NB4 (cell line): ENCODE measurements at regions not wholly inside any gene's neighbourhood (a gene's known extent, or its start where the extent isn't known, plus 50 kb on each side); places are given as distances from the start of the nearest gene placed in this dataset.
"Not testable (repeated sequence)": the region's sequence is repeated elsewhere in the genome, so short reads cannot be mapped to it uniquely, and the experiment has no call there.

Experiments
- POLR2A ChIP-seq: IDR thresholded peaks from 2 replicates; pipeline ENCODE4 v1.6.1; 2011; ENCODE audit warnings: mild to moderate bottlenecking; ENCODE audit not compliant: insufficient read length; ENCODE audit errors: extremely low read depth
- TF ChIP-seq, protein P1 (sequence below): IDR thresholded peaks from one replicate; pipeline ENCODE4 v1.5.1; 2012; ENCODE audit warnings: low read depth, low read length

DNA sequence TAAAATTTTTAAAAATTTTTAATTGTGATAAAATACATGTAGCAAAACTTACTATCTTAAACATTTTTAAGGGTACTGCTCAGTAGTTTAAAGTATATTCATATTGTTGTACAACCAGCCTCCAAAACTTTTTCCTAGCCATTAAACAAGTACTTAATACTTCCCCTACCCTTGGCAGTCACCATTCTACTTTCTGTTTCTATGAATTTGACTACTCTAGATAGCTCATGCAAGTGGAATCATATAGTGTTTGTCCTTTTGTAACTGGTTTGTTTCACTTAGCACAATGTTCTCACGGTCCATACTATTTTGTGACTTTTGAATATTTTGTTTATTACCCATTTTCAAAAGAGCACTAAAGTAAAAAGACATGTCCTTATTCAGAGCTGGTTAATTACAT, 52.8 kb upstream of the ERV3-1 start:
- TF ChIP-seq, protein P1, sequence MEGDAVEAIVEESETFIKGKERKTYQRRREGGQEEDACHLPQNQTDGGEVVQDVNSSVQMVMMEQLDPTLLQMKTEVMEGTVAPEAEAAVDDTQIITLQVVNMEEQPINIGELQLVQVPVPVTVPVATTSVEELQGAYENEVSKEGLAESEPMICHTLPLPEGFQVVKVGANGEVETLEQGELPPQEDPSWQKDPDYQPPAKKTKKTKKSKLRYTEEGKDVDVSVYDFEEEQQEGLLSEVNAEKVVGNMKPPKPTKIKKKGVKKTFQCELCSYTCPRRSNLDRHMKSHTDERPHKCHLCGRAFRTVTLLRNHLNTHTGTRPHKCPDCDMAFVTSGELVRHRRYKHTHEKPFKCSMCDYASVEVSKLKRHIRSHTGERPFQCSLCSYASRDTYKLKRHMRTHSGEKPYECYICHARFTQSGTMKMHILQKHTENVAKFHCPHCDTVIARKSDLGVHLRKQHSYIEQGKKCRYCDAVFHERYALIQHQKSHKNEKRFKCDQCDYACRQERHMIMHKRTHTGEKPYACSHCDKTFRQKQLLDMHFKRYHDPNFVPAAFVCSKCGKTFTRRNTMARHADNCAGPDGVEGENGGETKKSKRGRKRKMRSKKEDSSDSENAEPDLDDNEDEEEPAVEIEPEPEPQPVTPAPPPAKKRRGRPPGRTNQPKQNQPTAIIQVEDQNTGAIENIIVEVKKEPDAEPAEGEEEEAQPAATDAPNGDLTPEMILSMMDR, result not testable (repeated sequence)
- not testable (repeated sequence) for TF ChIP-seq POLR2A
